HuH-7 (cell line): ENCODE measurements at regions not wholly inside any gene's neighbourhood (a gene's known extent, or its start where the extent isn't known, plus 50 kb on each side); places are given as distances from the start of the nearest gene placed in this dataset.
A peak's percentile ranks its signal among the peaks of the same experiment; 100 is the strongest.
"Not testable (repeated sequence)": the region's sequence is repeated elsewhere in the genome, so short reads cannot be mapped to it uniquely, and the experiment has no call there.

ENCODE experiments used
- DNase-seq: peaks from one replicate; pipeline ENCODE4 v3.0.0; 2011; ENCODE audit warnings: low spot score

- not testable (repeated sequence) for DNase-seq
These were observed 270.4 kb upstream of the TLE3 start for GRCh38 chr15:70367913-70368705.

- DNase-seq: not testable (repeated sequence)
These were observed 266.3 kb upstream of the TLE3 start for GRCh38 chr15:70364023-70364422.

- peak; percentile 85 for DNase-seq
These were observed 265.2 kb upstream of the TLE3 start for GRCh38 chr15:70362886-70363285.

GRCh38 chr15:70362350-70362749 lies 264.6 kb upstream of the TLE3 start:
- no peak for DNase-seq

- DNase-seq: no peak
These were observed 264.2 kb upstream of the TLE3 start for GRCh38 chr15:70361891-70362290.

GRCh38 chr15:70361106-70361505 lies 263.4 kb upstream of the TLE3 start:
- DNase-seq: no peak

GRCh38 chr15:70358871-70359647 lies 261.3 kb upstream of the TLE3 start:
- no peak for DNase-seq

- no peak for DNase-seq
These were observed 260.5 kb upstream of the TLE3 start for GRCh38 chr15:70358011-70358819.

- no peak for DNase-seq
These were observed 259.7 kb upstream of the TLE3 start for GRCh38 chr15:70357453-70357852.

GRCh38 chr15:70356919-70357318 lies 259.2 kb upstream of the TLE3 start:
- DNase-seq: no peak

- no peak for DNase-seq
These were observed 258.5 kb upstream of the TLE3 start for GRCh38 chr15:70356062-70356860.

- peak; percentile 58 for DNase-seq
These were observed 257.6 kb upstream of the TLE3 start for GRCh38 chr15:70355275-70355795.

GRCh38 chr15:70354346-70354905 lies 256.7 kb upstream of the TLE3 start:
- no peak for DNase-seq

- no peak for DNase-seq
These were observed 256.1 kb upstream of the TLE3 start for GRCh38 chr15:70353606-70354345.

GRCh38 chr15:70351941-70352774 lies 254.4 kb upstream of the TLE3 start:
- no peak for DNase-seq

GRCh38 chr15:70351391-70351790 lies 253.7 kb upstream of the TLE3 start:
- DNase-seq: no peak

- DNase-seq: peak; percentile 76
These were observed 251.0 kb upstream of the TLE3 start for GRCh38 chr15:70348581-70349344.

- no peak for DNase-seq
These were observed 250.5 kb upstream of the TLE3 start for GRCh38 chr15:70348226-70348543.
